ENCODE measurements at regions not wholly inside any gene's neighbourhood (a gene's known extent, or its start where the extent isn't known, plus 50 kb on each side); places are given as distances from the start of the nearest gene placed in this dataset.

GRCh38 chr5:142491679-142492078, 166.9 kb upstream of the SPRY4 start:
- Histone ChIP-seq H3K4me3 (replicated peaks in 1 of 3; ENCODE audit: insufficient read depth in 1 of 3, low read depth in 1 of 3, low read length in 3 of 3) (no peak overlapping the region), H3K27ac (ENCODE audit: insufficient read depth, low read depth, low read length) (no peak overlapping the region), H3K9ac (replicated peaks; ENCODE audit: extremely low read depth, insufficient read depth, low read length) (no peak overlapping the region), H3K79me2 (ENCODE audit: control insufficient read depth, insufficient read depth, low read length) (no peaks in the 10 kb centered on the region), H2AFZ (ENCODE audit: low read depth, low read length) (no peak overlapping the region), H3K27me3 (ENCODE audit: control insufficient read depth in 2 of 2, insufficient read depth in 2 of 2, low read length in 2 of 2) (no peaks in the 10 kb centered on the region), H4K20me1 (replicated peaks; ENCODE audit: control insufficient read depth, extremely low read depth, insufficient read depth, low read length) (no peaks in the 10 kb centered on the region), H3K9me1 (replicated peaks; ENCODE audit: control insufficient read depth, extremely low read depth, insufficient read depth, low read length) (no peaks in the 10 kb centered on the region), H3K9me3 (replicated peaks; ENCODE audit: control insufficient read depth, insufficient read depth, low read length) (no peaks in the 10 kb centered on the region), H3K4me1 (ENCODE audit: control insufficient read depth, extremely low read depth, insufficient read depth, low read length) (peaks cover 7% of the 10 kb centered on the region), H3K36me3 (ENCODE audit: control insufficient read depth in 2 of 2, extremely low read depth in 1 of 2, insufficient read depth in 2 of 2, low read length in 2 of 2) (no peaks in the 10 kb centered on the region), H3K4me2 (ENCODE audit: insufficient read depth, low read length) (no peak overlapping the region)
- TF ChIP-seq MAX (IDR thresholded peaks at IDR 0.05; ENCODE audit: insufficient read depth, insufficient read length) = no peak
- TF ChIP-seq JUN (IDR thresholded peaks at IDR 0.05; ENCODE audit: borderline replicate concordance, insufficient read depth, insufficient read length, low read depth) = no peak
- no peak for TF ChIP-seq MYC (IDR thresholded peaks at IDR 0.05; ENCODE audit: low read depth, low read length)
- no peak for TF ChIP-seq POLR2A (IDR thresholded peaks at IDR 0.05; ENCODE audit: low read depth, low read length)
- TF ChIP-seq EZH2 (IDR thresholded peaks at IDR 0.05; ENCODE audit: borderline replicate concordance, low read depth, low read length, severe bottlenecking) = no peak
- POLR2A ChIA-PET = no interaction called here
- FAIRE-seq = no peak
- intact Hi-C loops (cut with micrococcal nuclease) = no loop called here
- no peak for DNase-seq (ENCODE audit: low read depth, low spot score)
- dilution Hi-C loops (cut with MboI; ENCODE audit: extremely low pct_ligation_motif_present, low sequenced_read_pairs) = no loop called here
- CTCF ChIA-PET = interaction anchor here (1.0 to 2.1 kb wide), 3 partner anchors 10 to 344 kb away, joined by 3 to 5 read pairs (median 3); no protein-coding TSS in a partner anchor
- no TSS peak for BruUV-seq (replicated peaks)

- no peaks in the 10 kb centered on the region for H3K9me1 ChIP-seq (replicated peaks; ENCODE audit: control insufficient read depth, extremely low read depth, insufficient read depth, low read length)
Observed at GRCh38 chr5:142491270-142491669, 166.4 kb upstream of the SPRY4 start.

More at GRCh38 chr5:142491270-142491669, 166.4 kb upstream of the SPRY4 start:
- Histone ChIP-seq H3K4me2 (ENCODE audit: insufficient read depth, low read length) (no peak overlapping the region), H3K9ac (replicated peaks; ENCODE audit: extremely low read depth, insufficient read depth, low read length) (no peak overlapping the region), H3K36me3 (ENCODE audit: control insufficient read depth in 2 of 2, extremely low read depth in 1 of 2, insufficient read depth in 2 of 2, low read length in 2 of 2) (no peaks in the 10 kb centered on the region), H3K79me2 (ENCODE audit: control insufficient read depth, insufficient read depth, low read length) (no peaks in the 10 kb centered on the region), H2AFZ (ENCODE audit: low read depth, low read length) (peak overlapping the region; percentile 23), H3K9me3 (replicated peaks; ENCODE audit: control insufficient read depth, insufficient read depth, low read length) (no peaks in the 10 kb centered on the region), H3K27me3 (ENCODE audit: control insufficient read depth in 2 of 2, insufficient read depth in 2 of 2, low read length in 2 of 2) (no peaks in the 10 kb centered on the region), H3K4me3 (replicated peaks in 1 of 3; ENCODE audit: insufficient read depth in 1 of 3, low read depth in 1 of 3, low read length in 3 of 3) (no peak overlapping the region), H4K20me1 (replicated peaks; ENCODE audit: control insufficient read depth, extremely low read depth, insufficient read depth, low read length) (no peaks in the 10 kb centered on the region), H3K27ac (ENCODE audit: insufficient read depth, low read depth, low read length) (no peak overlapping the region), H3K4me1 (ENCODE audit: control insufficient read depth, extremely low read depth, insufficient read depth, low read length) (peaks cover 7% of the 10 kb centered on the region)
- FAIRE-seq (peak; percentile 12), DNase-seq (ENCODE audit: low read depth, low spot score) (peak; percentile 40)
- dilution Hi-C loops (cut with MboI; ENCODE audit: extremely low pct_ligation_motif_present, low sequenced_read_pairs) = no loop called here
- POLR2A ChIA-PET = no interaction called here
- CTCF ChIA-PET = interaction anchor here (1.0 to 2.1 kb wide), 3 partner anchors 10 to 344 kb away, joined by 3 to 5 read pairs (median 3); no protein-coding TSS in a partner anchor
- intact Hi-C loops (cut with micrococcal nuclease) = no loop called here
- no TSS peak for BruUV-seq (replicated peaks)
- no peak for TF ChIP-seq MYC (IDR thresholded peaks at IDR 0.05; ENCODE audit: low read depth, low read length)
- no peak for TF ChIP-seq FOS (IDR thresholded peaks at IDR 0.05; ENCODE audit: borderline replicate concordance, insufficient read depth, low read length)
- TF ChIP-seq GATA2 (IDR thresholded peaks at IDR 0.05; ENCODE audit: insufficient read depth, insufficient read length, low read depth, low read length) = no peak
- TF ChIP-seq EZH2 (IDR thresholded peaks at IDR 0.05; ENCODE audit: borderline replicate concordance, low read depth, low read length, severe bottlenecking) = no peak
